Hypothalamus (tissue), 51 donors: ENCODE measurements at regions not wholly inside any gene's neighbourhood (a gene's known extent, or its start where the extent isn't known, plus 50 kb on each side); places are given as distances from the start of the nearest gene placed in this dataset.
"Not testable (repeated sequence)": the region's sequence is repeated elsewhere in the genome, so short reads cannot be mapped to it uniquely, and the experiment has no call there.

ENCODE experiments used
- DNase-seq, 51 donors: peaks; one replicate each; lab custom pipeline; 2025; lab: John Stamatoyannopoulos, UW

DNA sequence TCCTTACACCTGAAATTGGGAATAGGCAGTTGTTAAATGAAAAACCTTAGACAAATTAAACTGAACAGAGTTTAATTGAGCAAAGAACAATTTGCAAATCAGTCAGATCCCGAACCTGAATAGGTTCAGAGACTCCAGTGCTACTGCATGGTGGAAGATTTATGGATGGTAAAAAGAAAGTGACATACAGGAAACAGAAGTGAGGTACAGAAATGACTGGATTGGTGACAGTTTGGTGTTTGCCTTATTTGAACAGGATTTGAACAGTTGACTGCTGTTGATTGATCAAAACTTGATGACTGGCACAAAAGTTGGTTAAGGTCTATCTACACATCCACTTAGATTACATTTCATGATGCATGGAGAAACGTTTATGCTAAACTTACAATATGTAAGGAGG, 248.8 kb downstream of the HNMT start:
- no peak for DNase-seq

DNA sequence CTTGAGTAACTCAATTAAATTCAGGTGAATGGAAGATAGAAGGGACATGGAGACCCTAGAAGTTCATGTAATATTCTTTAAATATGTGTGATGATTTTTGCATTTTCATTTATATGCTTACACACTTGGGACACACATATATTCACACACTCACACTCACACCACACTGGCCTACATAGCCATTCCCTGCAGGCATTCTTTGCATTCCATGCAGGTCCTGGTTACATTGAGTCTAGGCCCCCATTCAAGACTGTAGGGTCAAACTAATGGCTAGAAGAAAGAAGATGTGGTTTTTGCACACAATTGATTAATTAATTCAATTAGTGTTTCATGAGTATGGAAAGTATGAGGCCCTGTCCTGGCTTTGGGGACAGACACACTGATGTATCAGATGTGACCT, 249.4 kb downstream of the HNMT start:
- DNase-seq = no peak

DNA sequence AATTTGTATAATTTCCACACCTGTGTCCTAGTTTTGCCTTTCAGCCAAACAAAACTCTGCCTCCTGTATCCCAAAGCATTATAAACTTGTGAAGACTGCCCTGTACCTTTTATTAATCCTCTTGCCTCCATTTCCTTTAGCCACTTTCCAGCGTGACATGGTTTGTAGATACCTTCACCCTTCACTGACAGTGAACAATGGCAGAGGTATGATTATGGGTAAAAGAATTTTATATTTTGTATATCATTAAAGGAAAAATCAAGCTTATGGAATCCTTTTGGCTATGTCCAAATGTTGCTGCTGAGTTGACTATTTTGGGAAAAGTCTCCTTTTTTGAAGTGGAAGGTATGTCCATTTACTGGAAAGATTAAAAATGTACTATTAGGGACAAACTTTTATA, 251.7 kb downstream of the HNMT start:
- DNase-seq = no peak

DNA sequence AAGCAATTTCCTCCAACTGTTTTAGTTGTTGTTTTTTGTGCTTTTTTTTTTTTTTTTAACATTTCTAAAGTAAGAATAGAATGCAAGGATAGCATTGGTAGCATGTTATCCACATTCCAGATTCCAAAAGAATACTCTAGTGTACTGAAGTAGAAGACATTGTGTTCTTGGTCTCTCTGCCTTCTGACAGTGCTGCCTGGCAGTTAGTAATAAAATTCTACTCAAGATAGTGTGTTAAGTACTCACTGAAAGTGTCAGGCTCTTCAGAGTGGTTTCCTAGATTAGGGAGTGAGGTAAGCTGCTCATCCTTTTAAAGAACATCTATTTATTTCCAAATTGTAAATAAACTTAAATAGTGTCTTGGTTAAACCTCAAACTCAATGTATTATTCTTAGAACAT, 253.7 kb downstream of the HNMT start:
- no peak for DNase-seq

DNA sequence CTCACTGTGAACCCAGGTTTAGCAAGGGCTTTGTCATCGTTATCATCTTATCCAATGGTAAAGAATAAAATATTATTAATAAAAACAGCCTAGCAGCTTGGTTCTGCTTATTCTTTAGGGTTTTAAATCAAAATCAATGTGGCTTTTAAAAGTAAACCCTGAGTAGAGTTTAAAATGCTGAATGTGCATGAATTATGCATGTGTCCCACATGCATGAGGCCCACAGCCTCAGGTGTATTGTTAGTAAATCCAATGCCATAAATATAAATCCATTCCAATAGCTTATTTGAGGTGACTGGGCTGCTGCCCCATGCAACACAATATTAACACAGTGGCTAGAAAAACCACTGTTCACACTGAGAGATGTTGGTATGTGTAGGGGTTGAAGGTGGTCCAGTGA, 254.1 kb downstream of the HNMT start:
- DNase-seq = no peak

DNA sequence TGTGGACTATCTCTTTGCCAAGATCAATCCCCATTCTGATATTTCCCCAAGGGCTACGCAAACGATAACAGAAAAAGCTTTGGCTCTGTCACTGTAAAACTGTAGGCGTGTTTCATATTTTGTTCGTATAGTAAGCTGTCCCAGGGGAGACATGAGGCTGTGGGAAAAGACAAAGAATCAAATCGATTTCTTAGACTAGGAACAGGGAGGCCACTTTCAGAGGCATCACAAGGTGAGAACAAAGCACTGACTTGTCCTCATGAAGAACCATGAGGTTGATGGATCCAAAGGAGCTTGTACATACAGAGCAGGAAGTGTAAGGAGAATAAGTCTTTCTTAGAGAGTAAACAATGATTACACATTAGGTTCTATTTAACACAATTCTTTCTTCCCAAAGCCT, 255.7 kb downstream of the HNMT start:
- DNase-seq = no peak

DNA sequence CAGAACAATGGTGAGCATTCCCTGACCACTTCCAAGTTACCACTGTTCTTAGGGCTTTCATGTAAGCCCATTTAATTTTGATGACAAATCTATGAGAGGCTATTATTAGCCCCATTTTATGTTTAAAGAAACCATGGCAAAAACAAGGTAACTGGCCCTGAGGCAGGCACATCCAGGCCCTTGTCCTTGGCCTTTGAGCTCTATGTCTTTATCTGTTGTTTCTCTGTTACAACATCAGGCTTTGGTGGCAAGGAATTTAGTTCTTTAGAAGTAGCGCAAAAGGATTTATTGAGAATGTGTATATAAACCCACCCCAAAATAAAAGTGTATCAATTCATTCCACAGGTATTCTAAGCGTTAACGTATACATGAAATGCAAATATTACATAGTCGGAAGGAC, 257.1 kb downstream of the HNMT start:
- DNase-seq = no peak

DNA sequence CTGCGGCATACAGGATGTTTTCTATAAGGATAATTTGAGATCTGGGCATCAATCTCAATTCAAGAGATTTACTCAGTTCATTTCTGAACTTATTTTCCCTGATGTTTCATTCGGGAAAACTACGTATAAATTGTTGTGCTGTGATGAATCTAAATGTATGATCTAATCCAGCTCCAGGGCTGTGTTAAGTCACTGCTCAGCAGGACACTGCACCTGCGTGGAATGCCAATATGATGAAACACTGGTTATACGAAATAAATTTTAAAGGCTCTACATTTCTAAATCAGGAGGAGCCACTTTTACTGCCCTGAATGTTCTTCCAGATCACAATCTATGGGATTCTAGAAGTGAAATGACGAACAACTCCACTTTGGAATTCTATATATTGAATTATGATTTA, 259.0 kb downstream of the HNMT start:
- DNase-seq = no peak

DNA sequence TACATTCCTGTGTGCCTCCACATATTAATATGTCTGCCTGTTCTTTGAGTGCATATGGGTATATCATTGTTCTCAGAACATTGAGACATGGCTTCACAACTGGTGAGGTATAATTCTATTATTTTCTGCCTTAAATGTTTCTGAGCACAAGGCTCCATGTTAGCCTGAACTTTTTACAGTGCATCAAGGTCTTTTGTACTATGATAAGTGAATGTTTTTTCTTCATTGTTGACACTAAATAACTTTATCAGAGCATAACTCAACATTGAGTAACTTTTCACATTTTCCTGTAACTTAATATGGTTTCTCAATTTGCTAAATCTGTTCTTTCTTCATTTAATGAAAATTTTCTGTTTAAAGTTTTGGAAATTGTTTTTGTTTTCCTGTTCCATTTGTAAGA, 262.9 kb downstream of the HNMT start:
- DNase-seq = no peak

DNA sequence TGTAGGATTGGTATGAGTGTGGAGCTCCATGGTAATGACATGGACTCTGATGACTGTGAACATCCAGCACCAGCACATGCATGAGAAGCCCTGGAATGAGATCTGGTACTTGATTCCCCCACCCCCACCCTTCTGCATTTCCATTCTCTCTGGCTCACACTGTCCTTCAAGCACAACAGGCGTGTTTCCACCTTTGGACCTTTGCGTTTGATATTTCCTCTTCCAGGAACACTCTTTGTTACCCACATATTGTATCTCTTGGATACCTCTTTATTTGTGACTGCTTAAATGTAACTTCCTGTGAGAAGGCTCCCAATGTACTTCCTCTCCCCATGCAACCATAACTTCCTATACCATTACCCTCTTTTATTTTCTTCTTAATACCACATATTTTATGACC, 263.8 kb downstream of the HNMT start:
- no peak for DNase-seq

DNA sequence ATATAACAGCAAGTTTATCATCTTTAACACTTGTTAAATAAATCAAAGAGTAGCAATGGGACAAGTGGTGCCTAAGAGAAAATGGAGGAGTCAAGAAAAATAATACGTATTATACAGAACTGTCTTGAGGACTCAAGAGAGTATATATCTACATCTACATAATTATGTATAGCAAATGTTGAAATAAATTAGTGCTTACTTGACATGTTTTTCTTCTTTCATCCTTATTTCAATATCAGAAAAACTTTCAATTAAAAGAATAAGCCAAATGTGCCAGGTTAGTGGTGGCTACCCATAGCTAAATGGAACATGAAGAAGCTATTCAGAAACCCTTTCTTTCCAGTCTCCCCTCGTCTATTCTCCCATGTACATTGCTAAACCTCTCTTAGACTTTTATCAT, 267.3 kb upstream of the SPOPL start:
- DNase-seq = no peak

DNA sequence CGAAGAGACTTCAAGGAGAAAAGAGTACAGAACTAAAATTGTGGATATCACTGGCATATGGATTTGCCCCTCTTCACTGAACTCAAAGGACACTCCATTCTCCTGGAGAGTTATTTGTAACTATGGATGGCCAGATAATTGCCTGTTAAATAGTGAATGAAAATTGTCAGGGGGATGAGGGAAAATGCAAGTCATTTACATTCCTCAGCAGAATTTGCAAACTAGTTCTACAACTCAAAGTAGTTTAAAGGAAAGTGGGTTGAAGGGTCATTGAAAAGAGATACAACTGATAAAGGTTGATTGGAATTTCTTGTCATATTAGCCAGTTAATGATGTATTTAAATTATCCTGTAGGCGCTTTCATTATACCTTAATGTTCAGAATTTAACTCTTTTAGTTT, 266.5 kb upstream of the SPOPL start:
- DNase-seq = no peak

DNA sequence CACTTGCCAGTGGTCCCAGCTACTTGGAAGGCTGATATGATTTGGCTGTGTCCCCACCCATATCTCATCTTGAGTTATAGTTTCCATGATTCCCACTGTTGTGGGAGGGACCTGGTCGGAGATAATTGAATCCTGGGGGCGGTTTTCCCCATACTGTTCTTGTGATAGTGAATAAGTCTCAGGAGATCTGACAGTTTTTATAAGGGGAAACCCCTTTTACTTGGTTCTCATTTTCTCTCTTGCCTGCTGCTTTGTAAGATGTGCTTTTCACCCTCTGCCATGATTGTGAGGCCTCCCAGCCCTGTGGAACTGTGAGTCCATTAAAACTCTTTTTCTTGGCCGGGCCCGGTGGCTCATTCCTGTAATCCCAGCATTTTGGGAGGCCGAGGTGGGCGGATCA, 265.4 kb upstream of the SPOPL start:
- no peak for DNase-seq

DNA sequence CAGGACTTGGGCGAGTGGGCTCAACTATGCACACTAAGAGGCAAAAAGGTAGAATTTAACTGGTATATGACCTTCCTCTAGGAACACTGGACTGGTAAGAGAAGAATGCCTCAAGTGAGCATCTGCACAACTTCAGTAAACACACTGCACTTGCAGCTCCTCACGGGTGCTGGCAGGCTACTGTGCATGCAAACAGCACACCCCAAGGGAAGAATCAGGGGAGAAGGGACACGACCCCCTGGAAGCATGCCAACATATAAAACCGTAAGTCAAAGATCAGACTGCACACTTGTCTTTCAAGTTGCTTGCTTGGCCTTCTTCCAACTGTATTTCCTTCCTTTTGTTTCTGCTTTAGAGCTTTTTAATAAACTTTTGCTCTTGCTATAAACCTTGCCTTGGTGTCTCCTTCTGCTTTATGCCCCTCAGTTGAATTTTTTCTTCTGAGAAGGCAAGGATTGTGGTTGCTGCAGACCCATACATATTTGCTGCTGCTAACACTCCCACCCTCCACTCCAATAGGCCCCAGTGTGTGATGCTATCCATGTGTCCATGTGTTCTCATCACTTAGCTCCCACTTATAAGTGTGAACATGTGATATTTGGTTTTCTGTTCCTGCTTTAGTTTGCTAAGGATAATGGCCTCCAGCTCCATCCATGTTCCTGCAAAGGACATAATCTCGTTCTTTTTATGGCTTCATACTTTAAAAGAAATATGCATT, 263.7 kb upstream of the SPOPL start:
- DNase-seq = no peak

DNA sequence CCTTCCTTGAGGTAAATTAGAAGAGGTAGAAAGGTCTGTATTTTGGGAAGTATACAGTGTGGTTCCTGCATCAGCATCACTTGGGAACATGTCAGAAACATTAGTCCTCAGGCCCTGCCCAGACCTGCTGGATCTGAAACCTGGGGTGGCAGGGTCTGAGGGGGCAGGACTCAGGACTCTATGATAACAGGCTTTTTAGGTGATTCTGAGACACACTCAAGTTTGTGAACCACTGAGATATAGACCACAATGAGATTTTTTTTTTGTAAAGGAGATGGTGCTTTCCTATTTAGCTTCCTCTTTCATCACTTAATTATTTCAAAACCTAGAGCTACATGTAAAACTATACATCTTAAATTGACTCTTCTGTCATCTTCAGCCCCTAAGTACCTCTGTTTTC, 262.7 kb upstream of the SPOPL start:
- no peak for DNase-seq

DNA sequence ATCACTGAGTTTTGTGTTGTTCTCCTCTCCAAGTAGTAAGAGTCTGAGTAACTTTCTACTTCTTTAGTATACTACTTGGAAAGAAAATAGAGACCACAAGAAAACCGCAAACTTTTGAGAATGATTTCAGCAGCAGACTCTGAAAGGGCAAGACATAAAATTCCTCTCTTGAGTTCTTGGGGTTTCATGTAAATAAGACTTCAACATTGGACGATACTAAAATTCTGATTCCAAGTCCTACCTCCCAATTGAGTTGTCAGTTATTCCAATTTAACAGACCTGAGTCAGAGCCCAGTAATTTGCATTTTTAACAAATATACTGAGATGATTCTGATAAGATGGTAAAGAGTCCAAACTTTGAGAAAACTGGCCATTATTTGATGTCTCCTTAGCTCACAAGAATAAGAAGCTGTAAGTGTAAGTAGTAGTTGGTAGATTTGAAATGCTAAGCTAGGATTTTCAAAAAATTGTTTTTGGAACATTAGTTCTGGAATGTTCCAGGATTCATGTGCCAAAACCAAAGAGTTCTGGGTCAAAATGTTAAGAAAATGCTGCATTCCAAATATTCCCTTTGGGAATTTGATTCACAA, 261.6 kb upstream of the SPOPL start:
- no peak for DNase-seq

DNA sequence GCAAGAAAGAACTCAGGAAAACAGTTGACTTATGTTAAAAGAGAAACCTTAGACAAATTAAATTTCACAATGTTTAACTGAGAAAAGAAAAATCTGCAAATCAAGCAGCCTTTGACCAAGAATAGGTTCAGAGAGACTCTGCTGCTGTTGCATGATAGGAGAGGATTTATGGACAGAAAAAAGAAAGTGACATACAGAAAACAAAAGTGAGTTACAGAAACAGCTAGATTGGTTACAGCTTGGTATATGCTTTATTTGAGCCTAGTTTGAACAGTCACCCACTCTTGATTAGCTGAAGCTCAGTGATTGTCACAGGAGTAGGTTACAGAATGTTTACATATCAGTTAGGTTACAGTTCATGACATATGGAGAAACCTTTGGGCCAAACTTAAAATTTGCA, 258.2 kb upstream of the SPOPL start:
- no peak for DNase-seq

DNA sequence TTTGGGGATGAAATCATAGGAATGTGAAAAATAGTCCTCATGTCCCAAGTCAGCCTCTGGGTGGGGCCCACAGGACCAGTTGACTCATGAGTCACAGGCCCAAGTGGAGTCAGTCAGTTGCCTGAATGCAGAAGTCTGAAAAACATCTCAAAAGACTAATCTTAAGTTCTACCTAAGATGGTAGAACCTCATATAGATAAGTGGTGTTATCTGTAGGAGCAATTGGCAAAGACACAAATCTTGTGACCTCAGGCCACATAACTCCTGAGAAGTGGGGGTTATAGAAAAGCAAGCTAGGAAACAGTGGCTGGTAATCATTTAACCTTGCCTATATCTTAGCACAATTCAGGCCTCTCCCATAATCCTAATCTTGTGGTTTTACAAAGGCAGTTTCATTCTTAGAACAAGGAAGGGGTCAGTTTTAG, 257.1 kb upstream of the SPOPL start:
- DNase-seq = no peak

DNA sequence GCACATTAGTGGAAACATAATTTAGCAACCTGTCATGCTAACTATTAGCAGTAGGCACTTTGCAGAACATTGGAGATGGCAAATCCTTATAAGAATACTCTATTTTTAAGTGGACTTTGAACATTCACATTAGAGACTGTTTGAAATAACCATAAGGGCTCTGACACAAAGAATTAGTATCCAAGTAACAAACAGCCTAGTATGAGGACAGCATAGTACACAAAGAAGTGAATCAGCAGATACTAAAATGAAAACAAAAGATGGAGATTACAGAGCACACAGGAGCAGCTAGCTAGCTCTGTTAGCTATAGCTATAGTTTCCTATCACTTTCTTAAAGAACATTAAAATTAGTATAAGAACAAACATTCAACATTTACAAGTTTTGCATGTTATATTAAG, 256.3 kb upstream of the SPOPL start:
- no peak for DNase-seq

DNA sequence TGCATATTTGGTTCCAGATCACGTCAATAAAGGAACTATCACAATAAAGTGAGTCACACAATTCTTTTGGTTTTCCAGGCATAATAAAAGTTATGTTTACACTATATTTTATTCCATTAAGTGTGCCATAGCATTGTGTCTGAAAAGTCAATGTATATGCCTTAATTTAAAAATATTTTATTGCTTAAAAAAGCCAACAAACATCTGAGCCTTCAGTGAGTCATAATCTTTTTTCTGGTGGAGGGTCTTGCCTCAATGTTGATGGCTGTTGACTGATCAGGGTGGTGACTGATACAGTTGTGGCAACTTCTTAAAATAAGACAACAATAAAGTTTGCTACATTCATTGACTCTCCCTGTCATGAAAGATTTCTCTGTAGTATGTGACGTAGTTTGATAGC, 254.3 kb upstream of the SPOPL start:
- no peak for DNase-seq

DNA sequence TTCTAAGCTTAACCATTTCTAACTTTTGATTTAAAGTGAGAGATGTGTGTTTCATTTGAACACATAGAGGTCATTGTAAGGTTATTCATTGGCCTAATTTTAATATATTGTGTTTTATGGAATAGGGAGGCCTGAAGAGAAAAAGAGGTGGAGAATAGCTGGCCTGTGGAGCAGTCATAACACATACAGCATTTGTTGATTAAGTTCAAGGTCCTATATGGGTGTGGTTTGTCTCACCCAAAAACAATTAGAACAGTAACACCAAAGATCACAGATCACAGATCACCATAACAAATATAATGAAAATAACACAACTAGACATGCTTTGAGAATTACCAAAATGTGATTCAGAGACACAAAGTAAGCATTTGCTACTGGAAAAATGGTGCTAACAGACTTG, 252.4 kb upstream of the SPOPL start:
- DNase-seq = no peak

DNA sequence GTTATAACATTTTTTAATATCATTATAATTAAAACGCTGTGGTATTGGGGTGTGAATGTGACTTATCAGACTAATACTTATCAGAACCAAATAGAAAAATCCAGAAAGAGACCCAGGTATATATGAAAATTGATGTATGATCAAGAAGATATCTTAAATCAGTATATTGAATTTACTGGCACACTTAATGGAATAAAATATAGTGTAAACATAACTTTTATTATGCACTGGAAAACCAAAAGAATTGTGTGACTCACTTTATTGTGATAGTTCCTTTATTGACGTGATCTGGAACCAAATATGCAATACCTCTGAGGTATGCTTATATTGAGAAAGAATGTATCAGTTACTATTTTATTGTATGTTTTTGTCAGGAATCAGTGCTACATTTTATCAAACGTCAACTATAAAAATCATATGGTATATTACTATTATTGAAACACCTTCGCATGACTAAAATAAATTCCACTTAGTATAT, 250.7 kb upstream of the SPOPL start:
- DNase-seq = not testable (repeated sequence)

DNA sequence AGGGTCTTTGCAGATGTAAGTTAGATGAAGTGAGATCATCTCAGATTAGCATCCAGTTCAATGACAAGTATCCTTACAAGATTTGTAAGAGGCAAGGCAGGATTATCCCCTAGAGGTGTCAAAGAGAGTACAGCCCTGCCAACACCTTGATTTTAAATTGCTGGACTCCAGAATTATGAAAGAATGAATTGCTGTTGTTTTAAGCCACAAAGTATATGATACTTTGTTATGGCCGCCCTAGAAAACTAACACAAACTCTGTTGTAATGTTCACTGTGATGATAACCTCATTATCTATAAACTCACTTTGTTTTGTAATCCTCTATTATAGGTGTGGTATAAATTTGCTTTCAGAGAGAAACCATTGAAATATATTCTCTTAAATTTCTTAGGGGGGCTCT, 249.0 kb upstream of the SPOPL start:
- no peak for DNase-seq
